IMR-90 (cell line): ENCODE measurements at regions not wholly inside any gene's neighbourhood (a gene's known extent, or its start where the extent isn't known, plus 50 kb on each side); places are given as distances from the start of the nearest gene placed in this dataset.

ENCODE experiments used
- ATAC-seq: fragments of 200-7000 bp; cut with Tn5 transposase; 2 replicates; pipeline ENCODE4 v1.9.1; 2020; ENCODE audit warnings: low read depth, mild to moderate bottlenecking, moderate library complexity
- BruUV-seq: library from RNA; stranded (reverse); fragments of 400-500 nt; replicated peaks from 2 replicates; lab custom pipeline; 2021; lab: Mats Ljungman, UMichigan
- CTCF ChIA-PET: fragments of 300-600 bp; formaldehyde crosslinking; extraction: SDS; loops from one replicate; lab custom pipeline; 2021; ENCODE audit warnings: antibody characterized with exemption; lab: Yijun Ruan, JAX
- POLR2A ChIA-PET: fragments of 300-600 bp; sonication (Branson Sonifier 250); formaldehyde crosslinking; loops from one replicate; lab custom pipeline; 2022; ENCODE audit warnings: antibody characterized with exemption; ENCODE audit not compliant: unreplicated experiment; lab: Charles Lee
- DNase-seq: peaks from one replicate; pipeline ENCODE4 v3.0.0; 2013
- H2AFZ ChIP-seq: replicated peaks from 2 replicates; pipeline ENCODE3; 2013; ENCODE audit warnings: low read length, mild to moderate bottlenecking; ENCODE audit not compliant: poor library complexity
- H2AK5ac ChIP-seq: 2 replicates; pipeline ENCODE4 v1.6.1; 2013; ENCODE audit warnings: low read depth, low read length, inconsistent platforms
- H2AK9ac ChIP-seq: replicated peaks from 2 replicates; pipeline ENCODE3; 2013; ENCODE audit warnings: mild to moderate bottlenecking, low read depth, low read length, moderate library complexity; ENCODE audit not compliant: poor library complexity
- H2BK120ac ChIP-seq: 2 replicates; pipeline ENCODE4 v1.6.1; 2013; ENCODE audit warnings: low read depth, low read length, inconsistent platforms
- H2BK15ac ChIP-seq: 3 replicates; pipeline ENCODE4 v1.6.1; 2013; ENCODE audit warnings: low read depth, low read length, inconsistent platforms
- H2BK20ac ChIP-seq: 2 replicates; pipeline ENCODE4 v1.6.1; 2013; ENCODE audit warnings: low read depth, mild to moderate bottlenecking, inconsistent platforms, low read length, moderate library complexity
- H2BK5ac ChIP-seq: 2 replicates; pipeline ENCODE4 v1.6.1; 2013; ENCODE audit warnings: mild to moderate bottlenecking, low read depth, low read length, inconsistent platforms; ENCODE audit not compliant: poor library complexity, severe bottlenecking
- H3K14ac ChIP-seq: replicated peaks from 2 replicates; pipeline ENCODE4 v1.6.1; 2013; ENCODE audit warnings: low read depth, low read length, inconsistent platforms
- H3K18ac ChIP-seq: 2 replicates; pipeline ENCODE4 v1.6.1; 2013; ENCODE audit warnings: low read depth, low read length, control low read depth
- H3K23ac ChIP-seq: 2 replicates; pipeline ENCODE4 v1.6.1; 2013; ENCODE audit warnings: low read depth, low read length, inconsistent platforms
- H3K27ac ChIP-seq: 2 replicates; pipeline ENCODE4 v1.5.1; 2013; ENCODE audit warnings: mild to moderate bottlenecking, control low read depth, low read length; ENCODE audit not compliant: insufficient read depth
- H3K27me3 ChIP-seq: 2 replicates; pipeline ENCODE4 v1.6.1; 2013; ENCODE audit warnings: low read length; ENCODE audit not compliant: control insufficient read depth, insufficient read depth
- H3K36me3 ChIP-seq: 2 replicates; pipeline ENCODE4 v1.6.1; 2013; ENCODE audit warnings: low read length, mixed read lengths; ENCODE audit not compliant: control insufficient read depth, insufficient read depth
- H3K4ac ChIP-seq: 2 replicates; pipeline ENCODE4 v1.6.1; 2013; ENCODE audit warnings: low read depth, low read length, inconsistent platforms
- H3K4me1 ChIP-seq: 2 replicates; pipeline ENCODE4 v1.6.1; 2013; ENCODE audit warnings: low read length, mixed read lengths; ENCODE audit not compliant: control insufficient read depth, insufficient read depth
- H3K4me2 ChIP-seq: 2 replicates; pipeline ENCODE4 v1.6.1; 2013; ENCODE audit warnings: low read depth, mild to moderate bottlenecking, control low read depth, low read length, moderate library complexity
- H3K4me3 ChIP-seq: 2 replicates; pipeline ENCODE4 v1.5.1; 2013; ENCODE audit warnings: low read depth, mild to moderate bottlenecking, control low read depth, low read length, moderate library complexity; ENCODE audit not compliant: insufficient read depth
- H3K56ac ChIP-seq: 2 replicates; pipeline ENCODE4 v1.6.1; 2013; ENCODE audit warnings: low read length, inconsistent platforms; ENCODE audit not compliant: insufficient read depth; ENCODE audit errors: extremely low read depth
- H3K79me1 ChIP-seq, 2 experiments: 2 replicates each; pipeline ENCODE4 v1.6.1; 2013; ENCODE audit warnings: low read length in 2 of 2, inconsistent platforms in 1 of 2, low read depth in 1 of 2
- H3K9ac ChIP-seq: 2 replicates; pipeline ENCODE4 v1.6.1; 2013; ENCODE audit warnings: low read depth, low read length, control low read depth
- H3K9me1 ChIP-seq: 2 replicates; pipeline ENCODE4 v1.6.1; 2013; ENCODE audit warnings: low read length, inconsistent platforms; ENCODE audit not compliant: insufficient read depth
- H3K9me3 ChIP-seq: 2 replicates; pipeline ENCODE4 v1.6.1; 2013; ENCODE audit warnings: low read length; ENCODE audit not compliant: control insufficient read depth, insufficient read depth
- H4K20me1 ChIP-seq: 2 replicates; pipeline ENCODE4 v1.6.1; 2013; ENCODE audit warnings: low read length, inconsistent platforms; ENCODE audit not compliant: insufficient read depth
- H4K5ac ChIP-seq: 2 replicates; pipeline ENCODE4 v1.6.1; 2013; ENCODE audit warnings: mild to moderate bottlenecking, low read depth, low read length, control low read depth
- H4K8ac ChIP-seq, 2 experiments: 2 replicates each; pipeline ENCODE4 v1.6.1; 2013; ENCODE audit warnings: low read depth in 2 of 2, low read length in 2 of 2, control low read depth in 1 of 2, inconsistent platforms in 1 of 2
- H4K91ac ChIP-seq: 2 replicates; pipeline ENCODE4 v1.6.1; 2013; ENCODE audit warnings: low read depth, low read length, inconsistent platforms; ENCODE audit not compliant: insufficient read depth
- BHLHE40 ChIP-seq: fragments of 150-350 bp; IDR thresholded peaks from 2 replicates; pipeline ENCODE4 v1.6.1; 2016; ENCODE audit warnings: mild to moderate bottlenecking, low read depth, low read length
- CEBPB ChIP-seq: IDR thresholded peaks from 2 replicates; pipeline ENCODE4 v1.6.1; 2012; ENCODE audit warnings: low read depth, low read length, improper control_type of control experiment
- CHD1 ChIP-seq: IDR thresholded peaks from 2 replicates; pipeline ENCODE4 v1.6.1; 2012; ENCODE audit warnings: low read depth, low read length, improper control_type of control experiment
- FOS ChIP-seq: fragments of 150-350 bp; IDR thresholded peaks from 2 replicates; pipeline ENCODE4 v1.6.1; 2016; ENCODE audit warnings: low read depth, low read length
- MAFK ChIP-seq: IDR thresholded peaks from 2 replicates; pipeline ENCODE4 v1.6.1; 2012; ENCODE audit warnings: low read depth, low read length, improper control_type of control experiment
- MAZ ChIP-seq: IDR thresholded peaks from 2 replicates; pipeline ENCODE4 v1.6.1; 2012; ENCODE audit warnings: low read depth, mild to moderate bottlenecking, low read length, improper control_type of control experiment, moderate library complexity, borderline replicate concordance
- NFE2L2 ChIP-seq: fragments of 150-350 bp; IDR thresholded peaks from 2 replicates; pipeline ENCODE4 v1.6.1; 2016; ENCODE audit warnings: low read depth, mild to moderate bottlenecking, low read length
- SMC3 ChIP-seq: fragments of 150-350 bp; IDR thresholded peaks from 2 replicates; pipeline ENCODE4 v1.6.1; 2016; ENCODE audit warnings: low read depth, mild to moderate bottlenecking, antibody characterized with exemption, low read length, moderate library complexity
- WGBS, 2 experiments: methylation state at CpG; one replicate each; pipeline versions ENCODE4 v1.1.5 to v1.1.7; 2013; ENCODE audit warnings: missing lambda C conversion rate in 2 of 2; ENCODE audit not compliant: insufficient read length in 1 of 2; ENCODE audit errors: extremely low coverage in 2 of 2; 5-methylcytosine and 5-hydroxymethylcytosine counted together
- dilution Hi-C: fragments of 300-500 bp; cut with HindIII; formaldehyde crosslinking; loops from one replicate; pipeline ENCODE4 v1.14.3; 2018; ENCODE audit warnings: low sequenced_read_pairs; ENCODE audit not compliant: unreplicated experiment
- in situ Hi-C: fragments of 300-500 bp; cut with MboI; formaldehyde crosslinking; loops from 3 replicates; pipeline ENCODE4 v1.14.3; 2019; ENCODE audit warnings: low sequenced_read_pairs, inconsistent platforms, mixed read lengths
- intact Hi-C: fragments of 100-400 bp; cut with micrococcal nuclease; formaldehyde crosslinking; loops from 2 replicates; pipeline ENCODE4 v1.10.0; 2022
- TF ChIP-seq, protein P1 (sequence below): fragments of 150-350 bp; IDR thresholded peaks from 2 replicates; pipeline ENCODE4 v1.6.1; 2017; ENCODE audit warnings: mild to moderate bottlenecking, antibody characterized with exemption, low read length, low read depth

DNA sequence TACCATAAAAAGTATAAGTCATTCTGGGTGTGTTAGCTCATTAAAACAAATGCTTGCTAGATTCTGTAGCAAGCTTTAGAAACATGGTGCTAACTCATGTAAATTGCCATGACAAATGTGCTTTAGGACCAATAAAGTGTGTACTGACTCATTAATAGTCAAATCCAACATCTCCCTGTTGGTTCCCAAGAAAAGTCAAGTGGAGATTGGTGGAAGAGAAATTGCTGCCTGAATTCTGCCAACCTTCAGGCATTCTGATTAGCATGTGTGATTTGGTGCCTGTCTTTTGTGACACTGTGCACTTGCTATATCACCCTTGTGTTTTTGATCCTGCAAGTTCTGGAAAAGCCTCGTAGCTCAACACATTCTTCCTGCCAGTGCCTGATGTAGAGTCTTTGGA is 503.8 kb upstream of the BOD1L1 start:
- Histone ChIP-seq H3K14ac (no peak overlapping the region), H3K4me1 (peaks cover 6% of the 10 kb centered on the region; the same call in 1 of the 2 replicates), H4K91ac (no peak overlapping the region), H3K9me1 (no peaks in the 10 kb centered on the region), H3K27me3 (no peaks in the 10 kb centered on the region), H2BK20ac (no peak overlapping the region), H2BK5ac (no peak overlapping the region), H3K4me3 (no peak overlapping the region), H3K79me1 (no peaks in the 10 kb centered on the region), H2AK5ac (no peak overlapping the region), H4K8ac (no peak overlapping the region), H3K9ac (no peak overlapping the region), H2BK120ac (no peak overlapping the region), H3K27ac (no peak overlapping the region), H3K4me2 (no peak overlapping the region; the same call in 1 of the 2 replicates), H3K9me3 (no peaks in the 10 kb centered on the region), H2AFZ (no peak overlapping the region), H3K36me3 (no peaks in the 10 kb centered on the region), H2BK15ac (no peak overlapping the region), H3K18ac (peak overlapping the region; percentile 39; the same call in 1 of the 2 replicates), H3K56ac (no peak overlapping the region), H2AK9ac (no peak overlapping the region), H3K4ac (no peak overlapping the region), H4K20me1 (no peaks in the 10 kb centered on the region), H4K5ac (peak overlapping the region; percentile 44; the same call in 1 of the 2 replicates), H3K23ac (no peak overlapping the region)
- in situ Hi-C loops (no loop called here), intact Hi-C loops (loop anchor here (10.0 kb wide), 1 partner anchor 477 kb away; no protein-coding TSS in a partner anchor), dilution Hi-C loops (no loop called here)
- WGBS, 2 experiments, result no CpG with 5 or more reads among the region's 1 CpG
- TF ChIP-seq MAZ, result no peak
- TF ChIP-seq SMC3, result no peak
- TF ChIP-seq CEBPB, result no peak
- TF ChIP-seq, protein P1, sequence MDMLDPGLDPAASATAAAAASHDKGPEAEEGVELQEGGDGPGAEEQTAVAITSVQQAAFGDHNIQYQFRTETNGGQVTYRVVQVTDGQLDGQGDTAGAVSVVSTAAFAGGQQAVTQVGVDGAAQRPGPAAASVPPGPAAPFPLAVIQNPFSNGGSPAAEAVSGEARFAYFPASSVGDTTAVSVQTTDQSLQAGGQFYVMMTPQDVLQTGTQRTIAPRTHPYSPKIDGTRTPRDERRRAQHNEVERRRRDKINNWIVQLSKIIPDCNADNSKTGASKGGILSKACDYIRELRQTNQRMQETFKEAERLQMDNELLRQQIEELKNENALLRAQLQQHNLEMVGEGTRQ, result no peak
- no peak for TF ChIP-seq CHD1
- no peak for TF ChIP-seq NFE2L2
- TF ChIP-seq FOS, result no peak
- TF ChIP-seq BHLHE40, result no peak
- TF ChIP-seq MAFK, result no peak
- no peak for ATAC-seq
- ChIA-PET POLR2A (no interaction called here), CTCF (no interaction called here)
- BruUV-seq, result no TSS peak
- no peak for DNase-seq
